ENCODE measurements at regions not wholly inside any gene's neighbourhood (a gene's known extent, or its start where the extent isn't known, plus 50 kb on each side); places are given as distances from the start of the nearest gene placed in this dataset.

DNA sequence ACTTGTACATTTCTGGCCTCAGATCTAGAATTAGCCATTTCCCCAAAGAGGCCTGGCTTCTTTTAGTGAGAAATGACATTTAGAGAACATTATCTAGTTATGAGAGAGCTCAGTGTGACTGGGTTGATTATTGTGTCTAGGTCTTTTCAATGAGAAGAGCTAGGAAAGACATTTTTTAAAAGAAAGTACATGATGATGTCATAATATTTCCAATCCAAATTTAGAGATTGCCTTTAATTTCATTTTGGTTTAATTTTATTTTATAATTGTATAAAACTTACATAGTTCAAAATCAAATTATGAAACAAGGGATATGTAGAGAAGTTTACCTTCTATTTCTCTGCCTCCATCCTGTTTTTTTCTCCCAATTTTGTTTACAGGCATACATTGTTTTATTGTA, 354.9 kb downstream of the TMEM135 start:
- TF ChIP-seq, protein P1, sequence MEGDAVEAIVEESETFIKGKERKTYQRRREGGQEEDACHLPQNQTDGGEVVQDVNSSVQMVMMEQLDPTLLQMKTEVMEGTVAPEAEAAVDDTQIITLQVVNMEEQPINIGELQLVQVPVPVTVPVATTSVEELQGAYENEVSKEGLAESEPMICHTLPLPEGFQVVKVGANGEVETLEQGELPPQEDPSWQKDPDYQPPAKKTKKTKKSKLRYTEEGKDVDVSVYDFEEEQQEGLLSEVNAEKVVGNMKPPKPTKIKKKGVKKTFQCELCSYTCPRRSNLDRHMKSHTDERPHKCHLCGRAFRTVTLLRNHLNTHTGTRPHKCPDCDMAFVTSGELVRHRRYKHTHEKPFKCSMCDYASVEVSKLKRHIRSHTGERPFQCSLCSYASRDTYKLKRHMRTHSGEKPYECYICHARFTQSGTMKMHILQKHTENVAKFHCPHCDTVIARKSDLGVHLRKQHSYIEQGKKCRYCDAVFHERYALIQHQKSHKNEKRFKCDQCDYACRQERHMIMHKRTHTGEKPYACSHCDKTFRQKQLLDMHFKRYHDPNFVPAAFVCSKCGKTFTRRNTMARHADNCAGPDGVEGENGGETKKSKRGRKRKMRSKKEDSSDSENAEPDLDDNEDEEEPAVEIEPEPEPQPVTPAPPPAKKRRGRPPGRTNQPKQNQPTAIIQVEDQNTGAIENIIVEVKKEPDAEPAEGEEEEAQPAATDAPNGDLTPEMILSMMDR (IDR thresholded peaks at IDR 0.05; ENCODE audit: low read depth, low read length): no peak
- H3K27ac ChIP-seq: no peak overlapping the region

DNA sequence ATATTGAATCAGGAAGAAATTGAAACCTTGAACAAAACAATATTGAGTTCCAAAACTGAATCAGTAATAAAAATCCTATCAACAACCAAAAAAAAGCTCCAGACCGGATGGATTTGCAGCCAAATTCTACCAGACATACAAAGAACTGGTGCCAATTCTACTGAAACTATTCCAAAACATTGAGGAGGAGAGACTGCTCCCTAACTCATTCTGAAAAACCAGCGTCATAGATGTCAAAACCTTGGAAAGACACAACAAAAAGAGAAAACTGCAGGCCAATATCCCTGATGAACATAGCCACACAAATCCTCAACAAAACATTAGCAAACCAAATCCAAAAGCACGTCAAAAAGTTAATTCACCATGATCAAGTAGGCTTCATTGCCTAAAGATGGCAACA, 353.8 kb downstream of the TMEM135 start:
- Histone ChIP-seq H3K27me3 (ENCODE audit: insufficient read depth, low read depth, severe bottlenecking) (no peaks in the 10 kb centered on the region), H3K27ac (no peak overlapping the region), H3K36me3 (no peaks in the 10 kb centered on the region), H3K9me3 (ENCODE audit: severe bottlenecking) (peaks cover 6% of the 10 kb centered on the region), H3K4me3 (ENCODE audit: low read depth, low read length) (no peak overlapping the region)
- DNase-seq: no peak
- TF ChIP-seq, protein P1 (IDR thresholded peaks at IDR 0.05; ENCODE audit: low read depth, low read length): no peak

More for the DNA sequence above, 354.9 kb downstream of the TMEM135 start:
- H3K36me3 ChIP-seq: no peaks in the 10 kb centered on the region
- H3K4me3 ChIP-seq (ENCODE audit: low read depth, low read length): no peak overlapping the region
- no peak for DNase-seq
- H3K27me3 ChIP-seq (ENCODE audit: insufficient read depth, low read depth, severe bottlenecking): no peaks in the 10 kb centered on the region
- peaks cover 6% of the 10 kb centered on the region for H3K9me3 ChIP-seq (ENCODE audit: severe bottlenecking)

DNA sequence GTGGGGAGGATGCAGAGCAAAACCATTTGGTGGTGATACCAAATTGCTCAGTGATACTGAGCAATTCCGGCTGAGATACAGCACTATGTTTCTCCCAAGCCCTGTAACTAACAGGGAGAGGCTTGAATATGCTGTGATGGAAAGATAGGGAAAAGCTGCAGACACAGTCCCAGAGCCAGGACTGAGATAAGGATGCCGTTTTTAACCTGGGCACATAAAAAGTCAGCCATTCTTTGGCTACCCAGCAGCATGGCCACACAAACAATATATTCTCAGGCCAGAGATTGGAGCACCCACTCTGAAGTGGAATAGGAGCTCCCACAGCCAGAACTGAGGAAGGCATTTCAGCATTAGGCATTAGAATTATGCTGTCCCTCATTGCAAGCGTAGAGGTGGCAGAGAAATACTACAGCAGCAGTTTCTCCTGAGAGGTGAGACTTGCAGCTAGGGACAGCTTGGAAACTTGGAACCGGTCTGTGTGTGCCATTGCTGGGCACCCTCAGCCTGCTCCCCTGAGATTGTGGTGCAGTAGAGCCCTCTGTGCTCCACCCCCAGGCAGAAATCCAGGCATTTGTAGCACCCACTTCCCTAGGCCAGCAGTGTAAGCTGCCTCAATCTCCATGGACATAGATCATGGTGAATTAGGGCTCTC, 346.5 kb downstream of the TMEM135 start:
- peaks cover 6% of the 10 kb centered on the region for H3K9me3 ChIP-seq (ENCODE audit: severe bottlenecking)
- H3K27ac ChIP-seq: no peak overlapping the region
- no peaks in the 10 kb centered on the region for H3K27me3 ChIP-seq (ENCODE audit: insufficient read depth, low read depth, severe bottlenecking)
- DNase-seq: no peak
- H3K4me3 ChIP-seq (ENCODE audit: low read depth, low read length): no peak overlapping the region
- TF ChIP-seq, protein P1 (IDR thresholded peaks at IDR 0.05; ENCODE audit: low read depth, low read length): no peak
- no peaks in the 10 kb centered on the region for H3K36me3 ChIP-seq

- H3K36me3 ChIP-seq: no peaks in the 10 kb centered on the region
- TF ChIP-seq, protein P1 (IDR thresholded peaks at IDR 0.05; ENCODE audit: low read depth, low read length): no peak
- no peaks in the 10 kb centered on the region for H3K9me3 ChIP-seq (ENCODE audit: severe bottlenecking)
- DNase-seq: no peak
- no peaks in the 10 kb centered on the region for H3K27me3 ChIP-seq (ENCODE audit: insufficient read depth, low read depth, severe bottlenecking)
- no peak overlapping the region for H3K4me3 ChIP-seq (ENCODE audit: low read depth, low read length)
- no peak overlapping the region for H3K27ac ChIP-seq
Measured at GRCh38 chr11:87374038-87374807, 336.5 kb downstream of the TMEM135 start.

Data from WERI-Rb-1 (cell line).